GDM1 (cell line): ENCODE measurements at regions not wholly inside any gene's neighbourhood (a gene's known extent, or its start where the extent isn't known, plus 50 kb on each side); places are given as distances from the start of the nearest gene placed in this dataset.

Experiments
- DNase-seq: peaks from one replicate; lab custom pipeline; 2025; lab: John Stamatoyannopoulos, UW

- DNase-seq = no peak
Observed at GRCh38 chr18:71754246-71754645, 789.9 kb downstream of the CBLN2 start.

GRCh38 chr18:71743634-71744033 is 800.5 kb downstream of the CBLN2 start:
- DNase-seq = no peak

- no peak for DNase-seq
Observed at GRCh38 chr18:71729611-71730010, 814.5 kb downstream of the CBLN2 start.

- DNase-seq = no peak
Observed at GRCh38 chr18:71727909-71728308, 816.2 kb downstream of the CBLN2 start.

- DNase-seq = no peak
Observed at GRCh38 chr18:71725256-71725655, 818.9 kb downstream of the CBLN2 start.

GRCh38 chr18:71707985-71708500 is 836.1 kb downstream of the CBLN2 start:
- DNase-seq = no peak

- DNase-seq = no peak
Observed at GRCh38 chr18:71707400-71707799, 836.7 kb downstream of the CBLN2 start.

GRCh38 chr18:71689416-71690160 is 854.6 kb downstream of the CBLN2 start:
- DNase-seq = no peak

GRCh38 chr18:71682591-71682990 is 861.6 kb downstream of the CBLN2 start:
- no peak for DNase-seq

GRCh38 chr18:71678144-71678543 is 866.0 kb downstream of the CBLN2 start:
- no peak for DNase-seq

GRCh38 chr18:71673954-71674353 is 870.2 kb downstream of the CBLN2 start:
- no peak for DNase-seq

- DNase-seq = no peak
Observed at GRCh38 chr18:71673498-71673897, 870.6 kb downstream of the CBLN2 start.

- no peak for DNase-seq
Observed at GRCh38 chr18:71666481-71666880, 877.7 kb downstream of the CBLN2 start.

- no peak for DNase-seq
Observed at GRCh38 chr18:71665131-71665530, 879.0 kb downstream of the CBLN2 start.

GRCh38 chr18:71643822-71644221 is 900.3 kb downstream of the CBLN2 start:
- no peak for DNase-seq

- DNase-seq = no peak
Observed at GRCh38 chr18:71630696-71631095, 913.4 kb downstream of the CBLN2 start.

- no peak for DNase-seq
Observed at GRCh38 chr18:71625556-71626090, 918.5 kb downstream of the CBLN2 start.

- DNase-seq = no peak
Observed at GRCh38 chr18:71598374-71598773, 945.8 kb downstream of the CBLN2 start.

GRCh38 chr18:71597219-71597618 is 946.9 kb downstream of the CBLN2 start:
- DNase-seq = no peak

- DNase-seq = no peak
Observed at GRCh38 chr18:71583252-71583651, 960.9 kb downstream of the CBLN2 start.

- DNase-seq = no peak
Observed at GRCh38 chr18:71554686-71555085, 989.5 kb downstream of the CBLN2 start.

- DNase-seq = no peak
Observed at GRCh38 chr18:71541643-71542042, 1002.5 kb downstream of the CBLN2 start.

- no peak for DNase-seq
Observed at GRCh38 chr18:71529703-71530303, 1014.3 kb downstream of the CBLN2 start.
